HUES6 (cell line): ENCODE measurements at regions not wholly inside any gene's neighbourhood (a gene's known extent, or its start where the extent isn't known, plus 50 kb on each side); places are given as distances from the start of the nearest gene placed in this dataset.

Source experiments
- H3K27ac ChIP-seq: 2 replicates; pipeline ENCODE4 v1.7.0; 2013; ENCODE audit warnings: low read depth, mild to moderate bottlenecking, low read length, inconsistent platforms
- H3K27me3 ChIP-seq: 2 replicates; pipeline ENCODE4 v1.6.1; 2013; ENCODE audit warnings: low read length; ENCODE audit not compliant: control insufficient read depth, insufficient read depth
- H3K36me3 ChIP-seq: 2 replicates; pipeline ENCODE4 v1.6.1; 2013; ENCODE audit warnings: low read length; ENCODE audit not compliant: control insufficient read depth, insufficient read depth
- H3K4me1 ChIP-seq: 2 replicates; pipeline ENCODE4 v1.6.1; 2013; ENCODE audit warnings: low read length; ENCODE audit not compliant: control insufficient read depth, insufficient read depth
- H3K4me3 ChIP-seq: 2 replicates; pipeline ENCODE4 v1.5.1; 2013; ENCODE audit warnings: low read depth, low read length
- H3K9ac ChIP-seq: one replicate; pipeline ENCODE4 v1.6.1; 2013; ENCODE audit warnings: mild to moderate bottlenecking, low read length
- H3K9me3 ChIP-seq: 2 replicates; pipeline ENCODE4 v1.6.1; 2013; ENCODE audit warnings: low read depth, low read length; ENCODE audit not compliant: control insufficient read depth, insufficient read depth

DNA sequence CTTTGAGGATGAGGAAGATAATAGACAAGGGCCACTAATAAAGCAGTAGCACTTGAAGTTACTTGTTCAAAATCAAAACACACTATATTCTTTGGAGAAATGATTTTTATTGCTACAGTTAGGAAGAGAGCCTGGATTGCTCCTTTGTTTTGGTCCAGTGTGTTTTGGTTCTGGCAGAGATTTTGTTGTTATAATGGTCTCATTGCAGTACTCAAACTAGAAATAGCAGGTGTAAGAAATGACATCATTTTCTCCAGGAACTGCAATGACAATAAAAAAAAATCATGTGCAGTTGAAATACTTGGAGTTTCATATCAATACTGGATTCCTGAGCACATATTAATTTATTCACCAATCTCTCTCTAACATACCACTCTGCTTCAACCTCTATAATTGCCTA lies 490.3 kb downstream of the CCDC85A start:
- Histone ChIP-seq H3K36me3 (no peaks in the 10 kb centered on the region), H3K27me3 (no peaks in the 10 kb centered on the region), H3K9ac (no peak overlapping the region), H3K4me3 (no peak overlapping the region), H3K9me3 (peaks cover 11% of the 10 kb centered on the region), H3K27ac (no peak overlapping the region), H3K4me1 (no peaks in the 10 kb centered on the region)

DNA sequence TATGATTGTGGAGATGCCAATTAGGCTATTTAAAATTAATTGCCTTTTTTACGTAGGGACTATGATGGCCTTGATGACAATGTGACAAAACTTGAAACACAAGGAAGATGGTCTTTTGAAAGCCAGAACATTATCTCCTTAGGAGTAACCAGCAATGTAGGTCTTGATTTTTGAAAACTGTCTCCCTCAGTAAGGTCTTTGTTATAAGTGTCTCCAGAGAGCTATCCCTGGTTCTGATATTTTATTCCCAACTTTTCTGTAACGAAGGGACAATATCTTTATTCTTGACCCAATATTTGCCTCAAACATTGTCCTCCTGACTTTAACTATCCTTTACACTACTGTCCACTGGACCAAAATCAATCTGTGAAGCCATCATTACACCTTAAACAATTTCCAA lies 493.2 kb downstream of the CCDC85A start:
- Histone ChIP-seq H3K27me3 (no peaks in the 10 kb centered on the region), H3K27ac (no peak overlapping the region), H3K9me3 (peaks cover 11% of the 10 kb centered on the region)

DNA sequence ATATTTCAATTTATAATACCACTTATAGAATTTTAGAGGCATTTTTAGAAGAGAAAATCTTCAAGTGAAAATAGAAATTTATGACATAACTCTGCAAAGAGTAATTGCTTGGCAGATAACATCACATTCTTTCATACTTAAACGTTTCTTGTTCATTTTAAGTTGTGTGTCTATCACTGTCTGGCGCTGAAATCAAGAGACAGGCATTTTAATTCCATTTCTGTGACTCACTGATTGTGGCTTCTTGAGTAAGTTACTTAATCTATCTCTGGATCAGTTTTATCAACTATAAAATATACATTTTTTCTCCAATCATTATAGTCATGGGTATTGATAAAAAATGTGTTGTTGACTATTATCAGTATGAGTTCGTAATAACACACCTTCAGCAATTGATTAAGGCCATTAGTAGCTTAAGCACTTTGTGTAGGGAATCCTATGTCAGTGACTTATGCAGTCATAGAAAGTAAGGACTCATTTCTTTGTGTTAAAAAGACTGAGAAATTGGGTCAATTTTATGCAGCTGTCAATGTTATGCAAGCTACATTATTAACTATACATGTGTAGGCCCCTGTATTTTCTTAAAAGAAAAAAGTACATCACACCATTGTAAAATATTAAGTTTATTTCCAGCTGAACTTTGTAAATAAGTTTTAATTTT lies 497.3 kb downstream of the CCDC85A start:
- H3K4me3 ChIP-seq = no peak overlapping the region
- no peaks in the 10 kb centered on the region for H3K36me3 ChIP-seq
- H3K4me1 ChIP-seq = no peaks in the 10 kb centered on the region
- H3K9ac ChIP-seq = no peak overlapping the region
- no peaks in the 10 kb centered on the region for H3K27me3 ChIP-seq
- H3K9me3 ChIP-seq = no peaks in the 10 kb centered on the region
- no peak overlapping the region for H3K27ac ChIP-seq

More for the DNA sequence above, 493.2 kb downstream of the CCDC85A start:
- Histone ChIP-seq H3K9ac (no peak overlapping the region), H3K4me1 (no peaks in the 10 kb centered on the region), H3K36me3 (no peaks in the 10 kb centered on the region), H3K4me3 (no peak overlapping the region)

GRCh38 chr2:56681659-56682396 lies 498.0 kb downstream of the CCDC85A start:
- no peaks in the 10 kb centered on the region for H3K4me1 ChIP-seq
- no peak overlapping the region for H3K9ac ChIP-seq
- H3K27ac ChIP-seq = no peak overlapping the region

GRCh38 chr2:56682397-56682760 lies 498.6 kb downstream of the CCDC85A start:
- Histone ChIP-seq H3K36me3 (no peaks in the 10 kb centered on the region), H3K4me3 (no peak overlapping the region), H3K27me3 (no peaks in the 10 kb centered on the region), H3K9me3 (no peaks in the 10 kb centered on the region), H3K9ac (no peak overlapping the region), H3K4me1 (no peaks in the 10 kb centered on the region), H3K27ac (no peak overlapping the region)

More at GRCh38 chr2:56681659-56682396, 498.0 kb downstream of the CCDC85A start:
- H3K36me3 ChIP-seq = no peaks in the 10 kb centered on the region
- H3K9me3 ChIP-seq = no peaks in the 10 kb centered on the region
- no peak overlapping the region for H3K4me3 ChIP-seq
- no peaks in the 10 kb centered on the region for H3K27me3 ChIP-seq

- H3K27me3 ChIP-seq = no peaks in the 10 kb centered on the region
- H3K4me1 ChIP-seq = no peaks in the 10 kb centered on the region
- no peak overlapping the region for H3K27ac ChIP-seq
- no peaks in the 10 kb centered on the region for H3K9me3 ChIP-seq
- no peaks in the 10 kb centered on the region for H3K36me3 ChIP-seq
- no peak overlapping the region for H3K4me3 ChIP-seq
- H3K9ac ChIP-seq = no peak overlapping the region
These were observed 500.5 kb downstream of the CCDC85A start for GRCh38 chr2:56684327-56684726.

GRCh38 chr2:56685205-56685604 lies 501.4 kb downstream of the CCDC85A start:
- H3K4me1 ChIP-seq = no peaks in the 10 kb centered on the region
- H3K4me3 ChIP-seq = no peak overlapping the region
- no peak overlapping the region for H3K9ac ChIP-seq
- H3K27ac ChIP-seq = no peak overlapping the region
- no peaks in the 10 kb centered on the region for H3K36me3 ChIP-seq
- no peaks in the 10 kb centered on the region for H3K9me3 ChIP-seq
- H3K27me3 ChIP-seq = no peaks in the 10 kb centered on the region

- Histone ChIP-seq H3K36me3 (no peaks in the 10 kb centered on the region), H3K9me3 (no peaks in the 10 kb centered on the region), H3K4me1 (no peaks in the 10 kb centered on the region), H3K4me3 (no peak overlapping the region), H3K27me3 (no peaks in the 10 kb centered on the region), H3K27ac (no peak overlapping the region), H3K9ac (no peak overlapping the region)
These were observed 503.4 kb downstream of the CCDC85A start for GRCh38 chr2:56687169-56687568.

- Histone ChIP-seq H3K36me3 (no peaks in the 10 kb centered on the region), H3K27me3 (no peaks in the 10 kb centered on the region), H3K9ac (no peak overlapping the region), H3K27ac (no peak overlapping the region), H3K4me1 (no peaks in the 10 kb centered on the region), H3K9me3 (no peaks in the 10 kb centered on the region), H3K4me3 (no peak overlapping the region)
These were observed 504.9 kb downstream of the CCDC85A start for GRCh38 chr2:56688661-56689060.

GRCh38 chr2:56693501-56693900 lies 509.7 kb downstream of the CCDC85A start:
- no peaks in the 10 kb centered on the region for H3K27me3 ChIP-seq

GRCh38 chr2:56703001-56703400 lies 519.2 kb downstream of the CCDC85A start:
- no peaks in the 10 kb centered on the region for H3K36me3 ChIP-seq
- H3K27ac ChIP-seq = no peak overlapping the region
- no peak overlapping the region for H3K9ac ChIP-seq
- H3K9me3 ChIP-seq = no peaks in the 10 kb centered on the region
- no peaks in the 10 kb centered on the region for H3K27me3 ChIP-seq
- H3K4me3 ChIP-seq = no peak overlapping the region
- peaks cover 9% of the 10 kb centered on the region for H3K4me1 ChIP-seq

More at GRCh38 chr2:56693501-56693900, 509.7 kb downstream of the CCDC85A start:
- Histone ChIP-seq H3K9ac (no peak overlapping the region), H3K9me3 (no peaks in the 10 kb centered on the region), H3K4me1 (no peaks in the 10 kb centered on the region), H3K36me3 (no peaks in the 10 kb centered on the region), H3K27ac (no peak overlapping the region), H3K4me3 (no peak overlapping the region)
